PC-3 (cell line): ENCODE measurements at regions not wholly inside any gene's neighbourhood (a gene's known extent, or its start where the extent isn't known, plus 50 kb on each side); places are given as distances from the start of the nearest gene placed in this dataset.
A peak's percentile ranks its signal among the peaks of the same experiment; 100 is the strongest.

Source experiments
- ATAC-seq: fragments of 200-7000 bp; cut with Tn5 transposase; 2 replicates; pipeline ENCODE4 v1.9.1; 2020; ENCODE audit warnings: mild to moderate bottlenecking, moderate library complexity
- BruUV-seq: library from RNA; stranded (reverse); fragments of 400-500 nt; replicated peaks from 2 replicates; lab custom pipeline; 2021; lab: Mats Ljungman, UMichigan
- CTCF ChIA-PET: fragments of 300-600 bp; sonication (Branson Sonifier 250); formaldehyde crosslinking; loops from one replicate; lab custom pipeline; 2022; ENCODE audit warnings: antibody characterized with exemption; lab: Charles Lee
- POLR2A ChIA-PET: fragments of 300-600 bp; sonication (Branson Sonifier 250); formaldehyde crosslinking; loops from one replicate; lab custom pipeline; 2022; ENCODE audit warnings: antibody characterized with exemption; ENCODE audit not compliant: unreplicated experiment; lab: Charles Lee
- DNase-seq: peaks from one replicate; pipeline ENCODE4 v3.0.0-alpha.2; 2015
- H2AFZ ChIP-seq: fragments of 300-600 bp; sonication (generic); 2 replicates; pipeline ENCODE4 v1.6.0; 2016; ENCODE audit warnings: antibody characterized with exemption, low read length
- H3F3A ChIP-seq: fragments of 300-600 bp; sonication (generic); one replicate; pipeline ENCODE4 v1.6.0; 2017; ENCODE audit warnings: antibody characterized with exemption, low read length, control low read depth, mild to moderate bottlenecking; ENCODE audit not compliant: unreplicated experiment
- H3K27ac ChIP-seq: fragments of 300-600 bp; sonication (generic); 2 replicates; pipeline ENCODE4 v1.5.1; 2016; ENCODE audit warnings: mild to moderate bottlenecking, low read length
- H3K27me3 ChIP-seq: fragments of 300-600 bp; sonication (generic); 2 replicates; pipeline ENCODE4 v1.6.1; 2016; ENCODE audit warnings: low read length, mixed read lengths
- H3K36me3 ChIP-seq: fragments of 300-600 bp; sonication (generic); 2 replicates; pipeline ENCODE4 v1.6.1; 2016; ENCODE audit warnings: low read depth, mixed run types, low read length, mixed read lengths
- H3K4me1 ChIP-seq: fragments of 300-600 bp; sonication (generic); 2 replicates; pipeline ENCODE4 v1.5.1; 2016; ENCODE audit warnings: low read length; ENCODE audit not compliant: insufficient read depth
- H3K4me2 ChIP-seq: fragments of 300-600 bp; sonication (generic); 2 replicates; pipeline ENCODE4 v1.6.0; 2016; ENCODE audit warnings: low read length
- H3K4me3 ChIP-seq: fragments of 300-600 bp; sonication (generic); 2 replicates; pipeline ENCODE4 v1.5.1; 2016; ENCODE audit warnings: mild to moderate bottlenecking, low read length, mixed read lengths
- H3K79me2 ChIP-seq: fragments of 300-600 bp; sonication (generic); 2 replicates; pipeline ENCODE4 v1.6.1; 2017; ENCODE audit warnings: low read length, mixed read lengths
- H3K9ac ChIP-seq: fragments of 300-600 bp; sonication (generic); 2 replicates; pipeline ENCODE4 v1.6.0; 2016; ENCODE audit warnings: mild to moderate bottlenecking, low read length
- H3K9me2 ChIP-seq: fragments of 300-600 bp; sonication (generic); replicated peaks from 2 replicates; pipeline ENCODE4 v1.6.1; 2016; ENCODE audit warnings: mixed run types, low read length, mixed read lengths
- H3K9me3 ChIP-seq: fragments of 300-600 bp; sonication (generic); 2 replicates; pipeline ENCODE4 v1.6.1; 2016; ENCODE audit warnings: low read length, mixed read lengths
- H4K20me1 ChIP-seq: fragments of 300-600 bp; sonication (generic); 2 replicates; pipeline ENCODE4 v1.6.1; 2016; ENCODE audit warnings: low read length, mixed read lengths
- EZH2 ChIP-seq: fragments of 300-600 bp; sonication (generic); IDR thresholded peaks from one replicate; pipeline ENCODE4 v1.6.1; 2017; ENCODE audit warnings: antibody characterized with exemption, mild to moderate bottlenecking, low read length; ENCODE audit not compliant: unreplicated experiment
- EZH2phosphoT487 ChIP-seq: fragments of 300-600 bp; sonication (generic); IDR thresholded peaks from 2 replicates; pipeline ENCODE4 v1.6.1; 2018; ENCODE audit warnings: mild to moderate bottlenecking, antibody characterized with exemption, low read length, borderline replicate concordance
- intact Hi-C: fragments of 100-400 bp; cut with micrococcal nuclease; formaldehyde crosslinking; loops from 2 replicates; pipeline ENCODE4 v1.9.0; 2023
- TF ChIP-seq, protein P1 (sequence below): fragments of 300-600 bp; sonication (generic); conservative IDR thresholded peaks from 2 replicates; pipeline ENCODE4 v1.5.1; 2017; ENCODE audit warnings: antibody characterized with exemption, low read depth, mild to moderate bottlenecking, low read length

DNA sequence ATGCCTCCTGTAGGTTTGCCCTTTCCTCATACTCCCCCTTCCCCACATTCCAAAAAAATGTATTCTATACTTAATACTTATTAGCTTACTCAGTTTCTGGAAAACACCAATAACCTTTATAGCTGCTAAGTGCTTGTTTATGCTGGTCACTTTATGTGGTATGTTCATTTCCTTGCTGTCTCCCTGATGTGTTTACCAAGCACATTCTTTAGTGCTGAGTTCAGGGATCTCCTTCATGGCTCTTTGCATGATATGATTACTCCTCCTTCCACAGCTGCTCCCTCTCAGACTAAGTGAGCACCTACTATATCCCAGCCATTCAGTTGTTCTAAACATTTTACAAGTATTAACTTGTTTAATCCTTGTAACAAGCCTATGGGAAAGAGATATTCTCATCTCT is 698.3 kb upstream of the FANCL start:
- POLR2A ChIA-PET = no interaction called here
- ATAC-seq = peak; percentile 35; the same call in 1 of the 2 replicates
- H3F3A ChIP-seq = no peaks in the 10 kb centered on the region
- H3K4me2 ChIP-seq = no peak overlapping the region
- no peaks in the 10 kb centered on the region; the same call in 1 of the 2 replicates for H3K4me1 ChIP-seq
- H3K79me2 ChIP-seq = no peaks in the 10 kb centered on the region
- no peaks in the 10 kb centered on the region for H3K36me3 ChIP-seq
- TF ChIP-seq, protein P1, sequence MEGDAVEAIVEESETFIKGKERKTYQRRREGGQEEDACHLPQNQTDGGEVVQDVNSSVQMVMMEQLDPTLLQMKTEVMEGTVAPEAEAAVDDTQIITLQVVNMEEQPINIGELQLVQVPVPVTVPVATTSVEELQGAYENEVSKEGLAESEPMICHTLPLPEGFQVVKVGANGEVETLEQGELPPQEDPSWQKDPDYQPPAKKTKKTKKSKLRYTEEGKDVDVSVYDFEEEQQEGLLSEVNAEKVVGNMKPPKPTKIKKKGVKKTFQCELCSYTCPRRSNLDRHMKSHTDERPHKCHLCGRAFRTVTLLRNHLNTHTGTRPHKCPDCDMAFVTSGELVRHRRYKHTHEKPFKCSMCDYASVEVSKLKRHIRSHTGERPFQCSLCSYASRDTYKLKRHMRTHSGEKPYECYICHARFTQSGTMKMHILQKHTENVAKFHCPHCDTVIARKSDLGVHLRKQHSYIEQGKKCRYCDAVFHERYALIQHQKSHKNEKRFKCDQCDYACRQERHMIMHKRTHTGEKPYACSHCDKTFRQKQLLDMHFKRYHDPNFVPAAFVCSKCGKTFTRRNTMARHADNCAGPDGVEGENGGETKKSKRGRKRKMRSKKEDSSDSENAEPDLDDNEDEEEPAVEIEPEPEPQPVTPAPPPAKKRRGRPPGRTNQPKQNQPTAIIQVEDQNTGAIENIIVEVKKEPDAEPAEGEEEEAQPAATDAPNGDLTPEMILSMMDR = no peak
- TF ChIP-seq EZH2phosphoT487 = no peak
- no peak for TF ChIP-seq EZH2
- no peak overlapping the region for H2AFZ ChIP-seq
- peak; percentile 49 for DNase-seq
- CTCF ChIA-PET = no interaction called here
- no peak overlapping the region for H3K27ac ChIP-seq
- peaks cover 16% of the 10 kb centered on the region; the same call in 1 of the 2 replicates for H3K27me3 ChIP-seq
- no peak overlapping the region for H3K4me3 ChIP-seq
- no peaks in the 10 kb centered on the region for H3K9me2 ChIP-seq
- no TSS peak for BruUV-seq
- no peaks in the 10 kb centered on the region for H4K20me1 ChIP-seq
- no peaks in the 10 kb centered on the region for H3K9me3 ChIP-seq
- intact Hi-C loops = no loop called here
- no peak overlapping the region for H3K9ac ChIP-seq

DNA sequence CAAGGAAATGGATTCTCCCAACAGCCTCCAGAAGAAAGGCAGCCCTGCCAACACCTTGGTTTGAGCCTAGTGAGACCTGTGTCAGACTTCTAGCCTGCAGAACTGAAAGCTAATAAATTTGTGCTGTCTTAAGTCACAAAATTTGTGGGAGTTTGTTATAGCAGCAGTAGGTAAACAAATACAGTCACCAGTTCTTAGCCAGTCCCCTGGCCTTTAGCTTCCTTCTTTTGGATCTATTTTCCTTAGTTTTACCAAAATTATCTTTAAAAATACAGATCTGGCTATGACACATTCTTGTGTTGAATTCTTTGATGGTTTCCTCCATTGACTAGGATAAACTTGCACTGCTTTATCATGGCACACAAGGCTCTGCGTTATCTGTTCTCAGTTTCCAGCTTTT is 697.9 kb upstream of the FANCL start:
- Histone ChIP-seq H3F3A (no peaks in the 10 kb centered on the region), H3K27ac (no peak overlapping the region), H3K9me3 (no peaks in the 10 kb centered on the region), H3K9me2 (no peaks in the 10 kb centered on the region), H3K4me2 (no peak overlapping the region), H3K4me1 (no peaks in the 10 kb centered on the region; the same call in 1 of the 2 replicates), H3K4me3 (no peak overlapping the region), H3K9ac (no peak overlapping the region), H3K36me3 (no peaks in the 10 kb centered on the region), H2AFZ (no peak overlapping the region), H4K20me1 (no peaks in the 10 kb centered on the region), H3K79me2 (no peaks in the 10 kb centered on the region), H3K27me3 (peaks cover 16% of the 10 kb centered on the region; the same call in 1 of the 2 replicates)
- CTCF ChIA-PET = no interaction called here
- no peak for TF ChIP-seq EZH2phosphoT487
- TF ChIP-seq, protein P1 = no peak
- TF ChIP-seq EZH2 = no peak
- DNase-seq (peak; percentile 14), ATAC-seq (no peak)
- no TSS peak for BruUV-seq
- intact Hi-C loops = no loop called here
- POLR2A ChIA-PET = no interaction called here

DNA sequence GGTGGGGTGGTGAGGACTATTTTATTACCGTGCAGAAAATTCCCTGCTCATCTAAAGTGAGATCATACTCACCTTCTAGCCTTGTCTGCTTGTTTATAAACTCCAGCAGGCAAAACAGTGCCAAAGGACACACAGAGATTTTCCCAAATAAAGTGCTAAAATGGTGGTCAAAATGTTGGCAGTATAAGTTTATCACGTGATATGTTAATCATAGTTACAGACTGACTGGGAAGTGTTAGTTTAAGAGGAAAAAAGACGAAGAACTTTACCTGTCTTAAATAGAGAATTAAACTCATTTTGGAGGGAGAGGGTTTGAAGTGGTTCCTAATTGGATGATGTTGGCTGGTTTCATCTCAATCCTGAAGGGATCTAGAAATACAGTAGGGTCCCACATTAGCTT is 691.7 kb upstream of the FANCL start:
- ATAC-seq = no peak
- Histone ChIP-seq H3K9me3 (no peaks in the 10 kb centered on the region), H3K4me2 (no peak overlapping the region), H3K4me3 (no peak overlapping the region), H3F3A (no peaks in the 10 kb centered on the region), H3K9ac (no peak overlapping the region), H3K27me3 (peaks cover 54% of the 10 kb centered on the region), H3K36me3 (no peaks in the 10 kb centered on the region), H3K79me2 (no peaks in the 10 kb centered on the region), H3K4me1 (no peaks in the 10 kb centered on the region), H4K20me1 (no peaks in the 10 kb centered on the region), H2AFZ (no peak overlapping the region), H3K9me2 (no peaks in the 10 kb centered on the region), H3K27ac (no peak overlapping the region)
- TF ChIP-seq EZH2phosphoT487 (no peak), EZH2 (no peak)
- TF ChIP-seq, protein P1 = no peak
- BruUV-seq = no TSS peak
- POLR2A ChIA-PET = no interaction called here
- CTCF ChIA-PET = no interaction called here
- intact Hi-C loops = no loop called here
- DNase-seq = no peak
